ENCODE measurements at regions not wholly inside any gene's neighbourhood (a gene's known extent, or its start where the extent isn't known, plus 50 kb on each side); places are given as distances from the start of the nearest gene placed in this dataset.

- no peak for TF ChIP-seq CTCF (conservative IDR thresholded peaks at IDR 0.05 in 1 of 2, IDR thresholded peaks at IDR 0.05 in 1 of 2; ENCODE audit: extremely low read depth in 1 of 2, insufficient read depth in 1 of 2, low read depth in 1 of 2, low read length in 2 of 2)
- TF ChIP-seq EZH2 (IDR thresholded peaks at IDR 0.05; ENCODE audit: borderline replicate concordance, low read length): no peak
Observed at GRCh38 chr16:59971264-59971663, 1237.1 kb upstream of the GOT2 start.
